ENCODE measurements at regions not wholly inside any gene's neighbourhood (a gene's known extent, or its start where the extent isn't known, plus 50 kb on each side); places are given as distances from the start of the nearest gene placed in this dataset.

GRCh38 chrX:37904833-37905232 is 57.5 kb upstream of the DYNLT3 start:
- intact Hi-C loops (cut with micrococcal nuclease; ENCODE audit: unreplicated experiment): no loop called here
- no peaks in the 10 kb centered on the region for H3K36me3 ChIP-seq (ENCODE audit: insufficient read depth, low read length)
- H3K9me3 ChIP-seq (ENCODE audit: low read length): no peaks in the 10 kb centered on the region
- no peaks in the 10 kb centered on the region for H3K4me1 ChIP-seq (ENCODE audit: insufficient read depth, low read length, poor library complexity, severe bottlenecking)
- no peak overlapping the region for H3K4me3 ChIP-seq (ENCODE audit: low read depth, low read length, poor library complexity, severe bottlenecking)
- POLR2A ChIA-PET: no interaction called here
- no peaks in the 10 kb centered on the region for H3K9me2 ChIP-seq (ENCODE audit: insufficient read depth, low read length)
- H4K20me1 ChIP-seq (ENCODE audit: insufficient read depth, low read length): no peaks in the 10 kb centered on the region
- no peak for DNase-seq (ENCODE audit: low spot score)
- BruUV-seq (replicated peaks): no TSS peak
- no peak for TF ChIP-seq EZH2phosphoT487 (IDR thresholded peaks at IDR 0.05; ENCODE audit: borderline replicate concordance, low read depth, low read length)
- no peak for TF ChIP-seq CTCF (conservative IDR thresholded peaks at IDR 0.05; ENCODE audit: low read length)
- H2AFZ ChIP-seq (ENCODE audit: low read length): no peak overlapping the region
- CTCF ChIA-PET (ENCODE audit: unreplicated experiment): no interaction called here
- no peak overlapping the region for H3K27ac ChIP-seq (ENCODE audit: low read depth, low read length, poor library complexity, severe bottlenecking)
- no peaks in the 10 kb centered on the region for H3K79me2 ChIP-seq (ENCODE audit: insufficient read depth, low read depth, low read length)
- H3K4me2 ChIP-seq (ENCODE audit: low read length): no peak overlapping the region

GRCh38 chrX:37905436-37906147 is 58.2 kb upstream of the DYNLT3 start:
- no peaks in the 10 kb centered on the region for H3K9me2 ChIP-seq (ENCODE audit: insufficient read depth, low read length)
- TF ChIP-seq CTCF (conservative IDR thresholded peaks at IDR 0.05; ENCODE audit: low read length): no peak
- no peak for TF ChIP-seq EZH2phosphoT487 (IDR thresholded peaks at IDR 0.05; ENCODE audit: borderline replicate concordance, low read depth, low read length)
- no peak overlapping the region for H3K4me3 ChIP-seq (ENCODE audit: low read depth, low read length, poor library complexity, severe bottlenecking)
- H2AFZ ChIP-seq (ENCODE audit: low read length): no peak overlapping the region
- BruUV-seq (replicated peaks): no TSS peak
- no peak for DNase-seq (ENCODE audit: low spot score)
- no peaks in the 10 kb centered on the region for H3K4me1 ChIP-seq (ENCODE audit: insufficient read depth, low read length, poor library complexity, severe bottlenecking)
- H4K20me1 ChIP-seq (ENCODE audit: insufficient read depth, low read length): no peaks in the 10 kb centered on the region
- intact Hi-C loops (cut with micrococcal nuclease; ENCODE audit: unreplicated experiment): no loop called here
- H3K27ac ChIP-seq (ENCODE audit: low read depth, low read length, poor library complexity, severe bottlenecking): no peak overlapping the region
- ChIA-PET CTCF (ENCODE audit: unreplicated experiment) (no interaction called here), POLR2A (no interaction called here)
- no peaks in the 10 kb centered on the region for H3K79me2 ChIP-seq (ENCODE audit: insufficient read depth, low read depth, low read length)
- H3K4me2 ChIP-seq (ENCODE audit: low read length): no peak overlapping the region
- no peaks in the 10 kb centered on the region for H3K36me3 ChIP-seq (ENCODE audit: insufficient read depth, low read length)
- no peaks in the 10 kb centered on the region for H3K9me3 ChIP-seq (ENCODE audit: low read length)

- no peak overlapping the region for H3K4me2 ChIP-seq (ENCODE audit: low read length)
- H3K4me3 ChIP-seq (ENCODE audit: low read depth, low read length, poor library complexity, severe bottlenecking): no peak overlapping the region
- no peaks in the 10 kb centered on the region for H3K36me3 ChIP-seq (ENCODE audit: insufficient read depth, low read length)
- POLR2A ChIA-PET: no interaction called here
- H3K9me3 ChIP-seq (ENCODE audit: low read length): no peaks in the 10 kb centered on the region
- H4K20me1 ChIP-seq (ENCODE audit: insufficient read depth, low read length): no peaks in the 10 kb centered on the region
- CTCF ChIA-PET (ENCODE audit: unreplicated experiment): no interaction called here
- no peak overlapping the region for H3K27ac ChIP-seq (ENCODE audit: low read depth, low read length, poor library complexity, severe bottlenecking)
- H3K79me2 ChIP-seq (ENCODE audit: insufficient read depth, low read depth, low read length): no peaks in the 10 kb centered on the region
- intact Hi-C loops (cut with micrococcal nuclease; ENCODE audit: unreplicated experiment): no loop called here
- no TSS peak for BruUV-seq (replicated peaks)
- no peaks in the 10 kb centered on the region for H3K9me2 ChIP-seq (ENCODE audit: insufficient read depth, low read length)
- no peak overlapping the region for H2AFZ ChIP-seq (ENCODE audit: low read length)
- DNase-seq (ENCODE audit: low spot score): no peak
- no peak for TF ChIP-seq EZH2phosphoT487 (IDR thresholded peaks at IDR 0.05; ENCODE audit: borderline replicate concordance, low read depth, low read length)
- no peak for TF ChIP-seq CTCF (conservative IDR thresholded peaks at IDR 0.05; ENCODE audit: low read length)
- no peaks in the 10 kb centered on the region for H3K4me1 ChIP-seq (ENCODE audit: insufficient read depth, low read length, poor library complexity, severe bottlenecking)
Measured at GRCh38 chrX:37906357-37906756, 59.0 kb upstream of the DYNLT3 start.

Measured in OCI-LY7 (cell line).